Endothelial cell of umbilical vein (primary cell): ENCODE measurements at regions not wholly inside any gene's neighbourhood (a gene's known extent, or its start where the extent isn't known, plus 50 kb on each side); places are given as distances from the start of the nearest gene placed in this dataset.

Experiments used
- BruUV-seq: library from RNA; stranded (reverse); fragments of 400-500 nt; replicated peaks from 2 replicates; lab custom pipeline; 2021; lab: Mats Ljungman, UMichigan
- CTCF ChIA-PET: fragments of 300-600, 350-600 bp; sonication (Branson Sonifier 250); formaldehyde crosslinking; loops from one replicate; lab custom pipeline; 2021; ENCODE audit warnings: antibody characterized with exemption, inconsistent platforms; lab: Charles Lee
- POLR2A ChIA-PET: fragments of 300-600, 350-600 bp; sonication (Branson Sonifier 250); formaldehyde crosslinking; loops from one replicate; lab custom pipeline; 2021; ENCODE audit warnings: antibody characterized with exemption, inconsistent platforms; lab: Charles Lee
- DNase-seq: peaks from one replicate; pipeline ENCODE4 v3.0.0-alpha.2; 2011; ENCODE audit warnings: low read depth, low spot score
- FAIRE-seq: peaks from 2 replicates; lab custom pipeline; 2011; peaks lifted over from hg19 to GRCh38; lab: Jason Lieb, UNC
- H2AFZ ChIP-seq: 2 replicates; pipeline ENCODE4 v1.6.0; 2012; ENCODE audit warnings: low read depth, low read length, control low read depth, inconsistent platforms
- H3K27ac ChIP-seq: 2 replicates; pipeline ENCODE4 v1.5.1; 2011; ENCODE audit warnings: low read depth, mild to moderate bottlenecking, control low read depth, low read length, moderate library complexity; ENCODE audit not compliant: insufficient read depth
- H3K27me3 ChIP-seq, 2 experiments: 2 replicates each; pipeline versions ENCODE4 v1.6.0 to v1.6.1; 2011; ENCODE audit warnings: low read length in 2 of 2, mixed read lengths in 1 of 2; ENCODE audit not compliant: control insufficient read depth in 2 of 2, insufficient read depth in 2 of 2
- H3K36me3 ChIP-seq, 2 experiments: 2 replicates in 1 of 2; 3 replicates in 1 of 2; pipeline ENCODE4 v1.5.1; 2011; ENCODE audit warnings: low read length in 2 of 2, mild to moderate bottlenecking in 1 of 2, moderate library complexity in 1 of 2; ENCODE audit not compliant: control insufficient read depth in 2 of 2, insufficient read depth in 2 of 2; ENCODE audit errors: extremely low read depth in 1 of 2
- H3K4me1 ChIP-seq: 3 replicates; pipeline ENCODE4 v1.5.1; 2011; ENCODE audit warnings: mild to moderate bottlenecking, low read length; ENCODE audit not compliant: control insufficient read depth, insufficient read depth; ENCODE audit errors: extremely low read depth
- H3K4me2 ChIP-seq: 2 replicates; pipeline ENCODE4 v1.6.1; 2011; ENCODE audit warnings: low read length, control low read depth, mixed read lengths; ENCODE audit not compliant: insufficient read depth
- H3K4me3 ChIP-seq, 3 experiments: fragments of 200-600 bp in 1 of 3; sonication (generic), shearing (Covaris generic) in 1 of 3; replicated peaks in 1 of 3; 2 replicates each; pipeline ENCODE4 v1.5.1; 2011 to 2016; ENCODE audit warnings: control low read depth in 3 of 3, low read length in 3 of 3, mild to moderate bottlenecking in 2 of 3, inconsistent platforms in 1 of 3, low read depth in 1 of 3, moderate library complexity in 1 of 3; ENCODE audit not compliant: insufficient read depth in 1 of 3
- H3K79me2 ChIP-seq: 2 replicates; pipeline ENCODE4 v1.6.0; 2012; ENCODE audit warnings: low read length, inconsistent platforms; ENCODE audit not compliant: control insufficient read depth, insufficient read depth
- H3K9ac ChIP-seq: replicated peaks from 2 replicates; pipeline ENCODE3; 2011; ENCODE audit warnings: low read length, control low read depth; ENCODE audit not compliant: insufficient read depth; ENCODE audit errors: extremely low read depth
- H3K9me1 ChIP-seq: replicated peaks from 3 replicates; pipeline ENCODE4 v1.6.0; 2011; ENCODE audit warnings: mild to moderate bottlenecking, low read length; ENCODE audit not compliant: control insufficient read depth, insufficient read depth; ENCODE audit errors: extremely low read depth
- H3K9me3 ChIP-seq: replicated peaks from 2 replicates; pipeline ENCODE4 v1.5.1; 2012; ENCODE audit warnings: low read length, inconsistent platforms; ENCODE audit not compliant: control insufficient read depth, insufficient read depth
- H4K20me1 ChIP-seq: replicated peaks from 2 replicates; pipeline ENCODE3; 2011; ENCODE audit warnings: mild to moderate bottlenecking, low read length; ENCODE audit not compliant: control insufficient read depth, insufficient read depth; ENCODE audit errors: extremely low read depth
- CTCF ChIP-seq, 2 donors: IDR thresholded peaks; 1 replicate in 1 of 2; 2 replicates in 1 of 2; pipeline ENCODE4 v1.5.1; 2011; ENCODE audit warnings: low read length in 2 of 2, mild to moderate bottlenecking in 2 of 2, moderate library complexity in 2 of 2, control low read depth in 1 of 2, inconsistent platforms in 1 of 2, low read depth in 1 of 2; ENCODE audit not compliant: insufficient read depth in 1 of 2; ENCODE audit errors: extremely low read depth in 1 of 2
- EZH2 ChIP-seq: IDR thresholded peaks from 2 replicates; pipeline ENCODE4 v1.6.1; 2012; ENCODE audit warnings: borderline replicate concordance, low read depth, mild to moderate bottlenecking, moderate library complexity, low read length, inconsistent platforms; ENCODE audit not compliant: severe bottlenecking
- FOS ChIP-seq: IDR thresholded peaks from 2 replicates; pipeline ENCODE4 v1.6.1; 2011; ENCODE audit warnings: mild to moderate bottlenecking, low read length, moderate library complexity, borderline replicate concordance; ENCODE audit not compliant: insufficient read depth
- GATA2 ChIP-seq: IDR thresholded peaks from 2 replicates; pipeline ENCODE4 v1.7.0; 2011; ENCODE audit warnings: low read depth, mild to moderate bottlenecking, moderate library complexity, mixed read lengths, low read length; ENCODE audit not compliant: insufficient read length, insufficient read depth
- JUN ChIP-seq: IDR thresholded peaks from 2 replicates; pipeline ENCODE4 v1.6.1; 2011; ENCODE audit warnings: borderline replicate concordance, low read depth; ENCODE audit not compliant: insufficient read length, insufficient read depth
- MAX ChIP-seq: IDR thresholded peaks from 2 replicates; pipeline ENCODE4 v1.6.1; 2011; ENCODE audit not compliant: insufficient read depth, insufficient read length
- MYC ChIP-seq: IDR thresholded peaks from one replicate; pipeline ENCODE4 v1.6.1; 2011; ENCODE audit warnings: mild to moderate bottlenecking, low read depth, low read length
- POLR2A ChIP-seq: IDR thresholded peaks from 2 replicates; pipeline ENCODE4 v1.6.1; 2012; ENCODE audit warnings: low read depth, mild to moderate bottlenecking, control low read depth, low read length
- POLR2AphosphoS5 ChIP-seq: IDR thresholded peaks from 2 replicates; pipeline ENCODE4 v1.6.1; 2012; ENCODE audit warnings: low read depth, mild to moderate bottlenecking, control low read depth, low read length, moderate library complexity; ENCODE audit not compliant: insufficient read depth
- dilution Hi-C: fragments of 300-500 bp; cut with MboI; formaldehyde crosslinking; loops from one replicate; pipeline ENCODE4 v1.15.0; 2019; ENCODE audit warnings: low sequenced_read_pairs; ENCODE audit not compliant: extremely low pct_ligation_motif_present
- intact Hi-C: fragments of 100-400 bp; cut with micrococcal nuclease; formaldehyde crosslinking; loops from one replicate; pipeline ENCODE4 v1.10.0; 2022

GRCh38 chr5:56475689-56476486 is 242.8 kb upstream of the ANKRD55 start:
- intact Hi-C loops: no loop called here
- no peaks in the 10 kb centered on the region for H3K27me3 ChIP-seq
- H3K27ac ChIP-seq: no peak overlapping the region
- H2AFZ ChIP-seq: no peak overlapping the region
- no peak overlapping the region for H3K9ac ChIP-seq
- peaks cover 4% of the 10 kb centered on the region for H3K4me1 ChIP-seq
- no peaks in the 10 kb centered on the region for H3K9me3 ChIP-seq
- no peak overlapping the region for H3K4me2 ChIP-seq
- H4K20me1 ChIP-seq: no peaks in the 10 kb centered on the region
- DNase-seq (no peak), FAIRE-seq (no peak)
- no peaks in the 10 kb centered on the region for H3K36me3 ChIP-seq
- H3K79me2 ChIP-seq: no peaks in the 10 kb centered on the region
- TF ChIP-seq EZH2: no peak
- TF ChIP-seq JUN: no peak
- TF ChIP-seq CTCF (IDR thresholded peaks at IDR 0.05; ENCODE audit: extremely low read depth in 1 of 2, insufficient read depth in 1 of 2, low read depth in 1 of 2, low read length in 2 of 2): no peak
- ChIA-PET CTCF (interaction anchor here (0.8 kb wide), 1 partner anchor 70 kb away, joined by 3 read pairs; no protein-coding TSS in a partner anchor), POLR2A (no interaction called here)
- dilution Hi-C loops: no loop called here
- no TSS peak for BruUV-seq
- no peaks in the 10 kb centered on the region for H3K9me1 ChIP-seq
- no peak overlapping the region for H3K4me3 ChIP-seq

GRCh38 chr5:56471707-56472106 is 238.6 kb upstream of the ANKRD55 start:
- no peaks in the 10 kb centered on the region for H3K36me3 ChIP-seq
- H3K4me3 ChIP-seq: no peak overlapping the region
- H4K20me1 ChIP-seq: no peaks in the 10 kb centered on the region
- peaks cover 4 to 9% of the 10 kb centered on the region in 2 experiments for H3K27me3 ChIP-seq
- H3K27ac ChIP-seq: no peak overlapping the region
- H3K4me1 ChIP-seq: no peaks in the 10 kb centered on the region
- no peak overlapping the region for H3K4me2 ChIP-seq
- no peaks in the 10 kb centered on the region for H3K79me2 ChIP-seq
- no peaks in the 10 kb centered on the region for H3K9me3 ChIP-seq
- BruUV-seq: no TSS peak
- dilution Hi-C loops (no loop called here), intact Hi-C loops (no loop called here)
- H2AFZ ChIP-seq: no peak overlapping the region
- TF ChIP-seq MYC (no peak), POLR2AphosphoS5 (no peak), FOS (no peak), GATA2 (no peak), POLR2A (no peak), EZH2 (no peak), MAX (no peak), CTCF (IDR thresholded peaks at IDR 0.05; ENCODE audit: extremely low read depth in 1 of 2, insufficient read depth in 1 of 2, low read depth in 1 of 2, low read length in 2 of 2) (no peak), JUN (no peak)
- no peaks in the 10 kb centered on the region for H3K9me1 ChIP-seq
- FAIRE-seq: no peak
- H3K9ac ChIP-seq: no peak overlapping the region
- no peak for DNase-seq
- POLR2A ChIA-PET: no interaction called here
- CTCF ChIA-PET: no interaction called here
